NCI-H1092 (cell line): ENCODE measurements at regions not wholly inside any gene's neighbourhood (a gene's known extent, or its start where the extent isn't known, plus 50 kb on each side); places are given as distances from the start of the nearest gene placed in this dataset.
"Not testable (repeated sequence)": the region's sequence is repeated elsewhere in the genome, so short reads cannot be mapped to it uniquely, and the experiment has no call there.

Experiments used
- DNase-seq: peaks from one replicate; lab custom pipeline; 2025; lab: John Stamatoyannopoulos, UW

DNA sequence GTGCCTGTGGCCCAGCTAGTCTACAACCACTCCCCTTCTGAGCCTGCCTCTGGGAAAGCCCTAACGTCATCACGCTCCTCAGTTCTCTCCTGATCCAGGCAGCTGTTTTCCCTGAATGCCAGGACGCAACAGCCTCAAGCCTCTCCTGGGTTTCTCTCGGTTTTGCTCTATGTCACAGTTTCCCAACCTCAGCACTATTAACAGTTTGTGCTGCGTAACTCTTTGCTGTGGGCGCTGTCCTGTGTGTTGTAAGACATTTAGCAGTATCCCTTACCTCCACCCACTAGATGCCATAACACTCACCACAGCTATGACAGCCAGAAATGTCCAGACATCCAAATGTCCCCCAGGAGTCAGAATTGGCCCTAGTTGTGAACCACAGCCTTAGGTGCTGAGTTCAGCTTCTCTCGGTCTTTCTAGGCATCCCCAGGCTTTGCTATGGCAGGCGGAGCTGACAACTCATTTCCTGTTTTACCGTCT lies 226.3 kb upstream of the NPVF start:
- DNase-seq: no peak

DNA sequence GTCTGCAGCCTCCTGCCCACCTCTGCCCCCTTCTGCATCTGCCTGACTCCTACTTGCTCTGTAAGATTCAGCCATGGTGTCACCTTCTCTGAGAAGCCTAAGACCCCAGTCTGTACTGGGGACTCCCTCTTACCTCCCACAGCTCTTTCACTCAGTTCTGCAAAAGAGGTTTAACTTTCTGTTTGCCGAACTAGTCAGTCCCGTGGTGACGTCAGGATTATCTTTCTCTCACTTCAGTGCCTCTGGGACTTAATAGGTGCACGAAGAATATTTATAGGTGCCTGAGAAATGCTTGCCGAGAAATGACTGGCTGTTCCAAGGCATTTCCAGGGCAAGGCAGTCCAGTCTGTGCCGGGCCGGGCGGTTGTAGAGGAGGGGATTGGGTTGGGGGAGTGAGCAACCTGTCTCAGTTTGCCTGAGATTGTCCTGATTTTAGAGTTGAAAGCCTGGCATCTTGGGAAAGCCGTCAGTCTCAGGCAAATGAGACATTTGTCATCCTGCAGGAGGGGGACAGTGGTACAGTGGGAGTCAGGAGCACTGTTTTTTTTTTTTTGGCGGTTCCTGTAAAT lies 227.5 kb upstream of the NPVF start:
- no peak for DNase-seq

DNA sequence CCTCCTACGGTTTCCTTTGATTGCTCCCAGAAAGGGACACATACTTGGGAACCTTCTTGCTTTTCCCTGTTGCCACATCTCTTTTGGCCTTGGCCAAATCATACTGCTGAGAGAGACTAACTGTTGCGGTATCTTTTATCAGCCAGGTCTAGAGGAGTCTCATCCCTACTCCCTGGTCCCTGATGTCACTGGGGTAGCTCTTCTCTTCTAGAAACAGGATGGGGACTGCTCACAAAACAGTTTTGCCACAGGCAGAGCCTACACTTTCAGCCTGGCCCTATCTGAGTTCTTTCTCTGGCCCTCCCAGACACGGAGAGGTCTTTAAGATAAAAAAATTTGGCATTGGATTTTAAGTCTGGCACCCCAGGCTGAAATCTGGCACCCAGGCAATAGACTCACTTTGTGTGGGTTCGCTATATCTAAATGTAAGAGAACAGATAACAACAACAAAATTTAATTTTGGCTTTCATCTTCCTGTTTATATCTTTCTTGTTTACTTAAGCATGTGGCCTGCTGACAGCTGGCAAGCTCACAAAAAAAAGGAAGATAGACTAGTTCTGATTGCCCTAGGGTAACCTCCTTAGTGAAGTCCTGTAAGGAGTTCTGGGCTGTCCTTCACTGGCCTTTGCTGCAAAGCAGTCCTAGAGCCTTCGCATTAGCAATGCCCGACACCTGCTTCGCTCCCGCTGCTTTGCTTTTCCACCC lies 228.3 kb upstream of the NPVF start:
- no peak for DNase-seq

DNA sequence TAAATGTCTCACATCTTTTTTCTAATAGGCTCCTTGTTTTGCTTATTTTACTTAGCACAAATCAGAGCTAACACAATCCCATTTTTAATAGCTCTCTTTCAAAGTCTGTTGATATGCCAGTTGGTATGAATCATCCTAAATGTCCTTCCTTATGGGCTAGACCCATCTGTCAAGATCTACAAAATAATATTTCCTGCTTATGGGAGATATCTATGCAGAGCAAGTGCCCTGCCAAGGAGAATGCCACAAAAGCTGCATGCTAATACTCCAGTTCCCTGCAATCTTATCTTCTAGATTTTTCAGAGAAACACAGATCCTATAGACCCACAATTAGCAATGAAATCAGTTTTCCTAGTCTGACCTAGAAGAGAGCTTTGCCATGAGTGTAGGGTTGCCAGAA lies 230.8 kb upstream of the NPVF start:
- no peak for DNase-seq

DNA sequence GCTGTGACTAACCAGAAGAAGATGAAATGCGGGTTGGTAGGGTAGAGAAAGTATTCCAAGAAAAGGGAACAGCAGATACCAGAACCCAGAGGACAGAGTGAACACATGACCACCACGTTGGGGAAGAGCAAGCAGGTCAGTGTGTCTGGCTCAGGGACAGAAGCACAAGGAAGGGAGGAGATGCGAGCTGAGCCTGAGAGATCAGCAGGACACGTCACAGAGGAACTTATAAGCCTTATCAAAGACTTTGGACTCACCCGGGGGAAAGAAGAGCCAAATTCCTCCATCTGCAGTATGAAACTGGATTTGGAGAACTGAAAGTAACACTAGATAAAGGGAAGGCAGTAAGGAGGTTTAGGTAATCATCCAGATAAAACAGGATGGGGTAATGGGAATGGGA lies 232.1 kb upstream of the NPVF start:
- no peak for DNase-seq

DNA sequence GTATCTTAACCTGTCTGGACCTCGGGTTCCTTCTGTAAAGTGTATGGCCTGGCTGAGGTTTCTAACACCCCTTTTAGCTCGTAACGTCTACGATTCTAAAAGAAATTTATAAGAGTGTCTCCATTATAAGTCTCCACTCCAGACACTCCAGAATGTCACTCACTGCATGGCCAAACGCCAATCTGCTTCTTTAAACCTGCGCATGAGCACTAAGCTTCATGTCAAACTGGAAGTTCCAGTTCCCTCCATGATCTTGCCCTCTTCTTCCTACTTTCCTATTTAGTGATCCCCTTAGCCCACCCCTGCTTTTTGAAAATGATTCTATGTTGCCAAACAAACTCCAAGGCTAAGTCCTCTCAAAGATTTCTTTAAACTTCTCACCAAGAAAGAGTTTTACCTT lies 241.4 kb upstream of the NPVF start:
- no peak for DNase-seq

DNA sequence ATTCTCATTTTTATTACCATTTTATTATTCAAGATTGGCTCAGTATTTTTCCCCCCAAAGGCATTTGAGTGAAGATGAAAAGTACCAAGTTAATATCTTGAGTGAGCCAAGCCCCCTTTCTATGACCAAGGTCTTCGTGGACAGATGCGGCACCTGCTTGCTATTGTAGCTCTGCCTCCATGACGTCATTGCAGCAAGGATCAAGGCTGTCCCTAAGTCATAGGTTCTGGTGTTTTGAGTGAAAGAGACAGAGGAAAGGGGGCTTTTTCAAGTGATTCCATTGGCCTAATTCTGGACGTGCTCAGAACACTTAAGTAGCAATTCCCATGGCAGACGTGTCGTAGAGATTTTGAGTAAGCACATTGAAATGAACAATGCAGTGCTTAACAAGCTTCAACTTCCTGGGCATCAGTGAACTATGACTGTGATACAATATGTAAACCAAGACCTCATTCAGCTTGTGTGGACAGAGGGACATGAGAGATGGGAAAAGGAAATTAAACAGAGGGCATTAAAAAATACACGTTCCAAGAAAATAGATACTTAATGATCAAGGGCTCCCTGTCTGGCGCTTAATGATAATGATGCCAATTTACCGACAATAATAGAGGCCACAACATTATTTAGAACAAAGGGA lies 248.7 kb upstream of the NPVF start:
- no peak for DNase-seq

DNA sequence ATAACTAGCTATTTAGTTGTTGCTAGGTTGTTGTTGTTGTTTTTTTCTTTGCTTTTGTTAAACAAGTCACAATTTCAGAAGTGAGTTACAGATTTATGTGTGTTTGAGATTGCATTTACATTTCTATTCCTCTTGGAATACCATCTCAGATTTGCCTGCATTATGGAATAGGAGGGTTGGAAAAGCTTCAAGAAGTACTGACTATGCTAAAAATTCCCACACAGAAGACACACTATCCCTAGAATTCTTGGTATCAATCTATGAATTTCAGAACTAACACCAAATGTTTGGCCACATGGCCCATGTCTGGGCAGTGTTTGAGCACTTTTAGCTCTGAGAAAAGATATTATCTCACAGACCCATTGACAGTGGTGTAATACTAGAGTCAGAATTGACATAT lies 249.9 kb upstream of the NPVF start:
- not testable (repeated sequence) for DNase-seq

DNA sequence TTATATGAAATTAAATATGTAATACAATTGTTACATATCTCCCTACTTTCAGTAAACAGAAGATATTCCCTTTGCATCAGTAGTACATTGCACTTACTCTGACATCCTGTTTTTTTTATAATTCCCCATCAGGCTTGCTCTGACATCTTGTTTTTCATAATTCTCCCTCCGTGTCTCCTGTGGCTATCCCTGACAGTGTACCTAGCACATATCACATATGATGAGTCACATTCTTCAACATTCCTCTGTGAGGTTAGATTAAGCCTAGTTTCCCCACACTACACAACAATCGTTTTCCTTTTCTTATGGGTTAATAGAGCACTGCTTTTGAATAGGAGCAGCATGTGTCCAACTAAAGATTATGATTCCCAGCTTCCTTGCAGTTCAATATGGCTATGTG lies 250.6 kb upstream of the NPVF start:
- no peak for DNase-seq

DNA sequence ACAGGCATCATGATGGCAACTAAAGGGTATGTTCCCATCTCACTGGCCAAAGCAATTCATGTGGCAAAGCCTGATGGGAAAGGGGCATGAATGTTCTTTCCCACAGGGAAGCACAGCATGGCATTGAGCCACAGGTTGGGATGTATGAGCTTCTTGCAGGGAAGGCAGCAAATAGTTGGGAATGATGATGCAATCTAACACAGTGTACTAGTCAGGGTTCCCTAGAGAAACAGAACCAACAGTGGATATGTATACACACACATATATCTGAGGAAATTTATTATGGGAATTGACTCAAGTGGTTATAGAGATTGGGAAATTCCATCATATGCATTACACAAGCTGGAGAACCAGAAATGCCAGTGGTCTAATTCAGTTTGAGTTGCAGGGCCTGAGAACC lies 253.6 kb upstream of the NPVF start:
- DNase-seq: no peak

DNA sequence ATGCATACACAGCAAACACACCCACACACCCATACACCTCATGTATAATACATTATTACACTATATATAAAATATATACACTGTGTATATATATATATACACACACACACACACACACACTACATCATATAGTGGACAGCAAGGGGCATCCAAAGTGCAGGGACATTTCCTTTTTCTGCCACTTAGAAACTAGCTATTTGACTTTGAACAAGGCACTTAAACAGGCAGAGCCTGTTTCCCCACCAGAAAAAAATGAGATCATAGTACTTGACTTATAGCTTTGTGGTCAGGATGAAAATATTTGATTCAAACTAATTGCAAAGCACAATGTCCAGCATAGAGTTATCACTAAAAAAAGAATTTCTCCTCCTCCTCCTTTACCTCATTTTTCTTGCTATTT lies 254.3 kb upstream of the NPVF start:
- DNase-seq: no peak

DNA sequence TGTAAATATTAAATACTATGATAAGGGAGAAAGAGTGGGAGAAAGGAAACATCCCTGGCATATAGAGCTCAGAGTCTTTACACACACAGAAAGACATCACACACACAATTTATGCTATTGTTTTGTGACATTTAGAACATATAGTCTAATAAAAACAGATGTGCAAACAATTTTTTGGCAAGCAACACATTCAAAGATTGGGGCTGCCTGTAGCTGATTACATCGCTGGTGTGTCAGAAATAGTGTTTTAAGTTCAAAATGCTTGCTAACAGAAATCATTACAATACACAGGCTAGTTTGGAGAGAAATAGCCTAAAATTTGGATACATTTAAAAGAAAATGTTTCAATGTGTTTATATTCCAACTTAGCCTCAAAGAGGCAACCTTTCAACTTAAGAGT lies 256.7 kb upstream of the NPVF start:
- DNase-seq: no peak

DNA sequence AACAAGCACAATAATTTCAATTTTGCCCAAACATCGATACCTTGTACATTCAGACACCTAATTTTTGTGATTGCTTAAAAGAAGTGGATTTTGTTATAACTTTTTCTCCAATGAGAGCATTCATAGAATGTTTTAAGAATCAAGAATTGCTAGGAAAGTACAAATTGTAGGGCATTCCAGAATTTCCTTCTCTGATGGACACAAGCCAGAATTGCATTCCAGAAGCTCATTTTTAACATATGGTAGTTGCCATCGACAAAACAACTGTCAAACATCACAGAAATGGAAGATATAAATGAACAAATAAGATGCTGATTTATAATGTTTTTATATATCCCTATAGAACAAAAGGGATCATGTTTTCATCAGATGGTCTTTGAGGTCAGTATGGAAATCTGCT lies 258.4 kb upstream of the NPVF start:
- DNase-seq: no peak

DNA sequence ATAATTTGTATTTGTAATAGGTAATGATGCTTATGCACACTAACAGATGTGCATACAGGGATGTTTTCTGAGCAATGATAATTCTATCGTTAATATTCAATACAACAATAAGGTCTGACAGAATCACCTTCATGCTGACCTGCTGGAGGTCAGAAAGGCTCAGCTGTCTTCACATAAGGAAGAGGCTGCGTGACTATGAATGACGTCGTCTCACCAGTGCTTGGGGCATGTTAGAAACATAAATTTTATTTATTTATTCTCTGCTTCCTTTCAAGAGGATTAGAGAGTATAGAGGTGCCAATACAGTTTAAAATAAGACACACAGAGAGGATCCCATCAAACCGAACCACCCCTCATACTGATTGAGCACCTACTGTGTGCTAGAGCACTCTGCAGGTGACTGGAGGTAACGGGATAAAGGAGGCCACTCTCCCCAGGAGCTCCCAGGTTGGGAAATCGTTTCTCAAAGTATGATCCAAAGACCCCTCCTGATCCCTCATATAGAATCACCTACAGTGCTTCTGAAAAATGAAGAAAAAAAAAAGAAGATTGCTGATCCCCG lies 265.6 kb upstream of the NPVF start:
- DNase-seq: no peak

DNA sequence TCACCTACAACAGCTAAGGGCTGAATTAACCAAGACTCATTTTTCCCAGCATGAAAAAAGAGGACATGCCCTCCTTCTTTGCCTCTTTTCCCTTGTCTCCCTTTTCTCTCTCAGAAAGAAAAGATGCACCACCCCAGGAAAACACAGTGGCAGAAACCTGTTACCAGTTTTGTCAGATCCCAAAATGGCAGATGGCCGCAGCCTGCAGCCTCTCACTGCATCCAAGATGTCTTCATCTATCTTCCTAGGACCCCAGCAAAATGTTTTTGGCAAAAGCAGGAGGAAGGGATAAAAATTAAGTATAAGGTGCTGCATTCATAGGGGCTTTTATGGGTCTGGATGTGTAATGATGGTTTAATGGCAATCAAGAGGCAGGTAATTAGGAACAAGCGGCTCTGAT lies 266.6 kb upstream of the NPVF start:
- DNase-seq: no peak

DNA sequence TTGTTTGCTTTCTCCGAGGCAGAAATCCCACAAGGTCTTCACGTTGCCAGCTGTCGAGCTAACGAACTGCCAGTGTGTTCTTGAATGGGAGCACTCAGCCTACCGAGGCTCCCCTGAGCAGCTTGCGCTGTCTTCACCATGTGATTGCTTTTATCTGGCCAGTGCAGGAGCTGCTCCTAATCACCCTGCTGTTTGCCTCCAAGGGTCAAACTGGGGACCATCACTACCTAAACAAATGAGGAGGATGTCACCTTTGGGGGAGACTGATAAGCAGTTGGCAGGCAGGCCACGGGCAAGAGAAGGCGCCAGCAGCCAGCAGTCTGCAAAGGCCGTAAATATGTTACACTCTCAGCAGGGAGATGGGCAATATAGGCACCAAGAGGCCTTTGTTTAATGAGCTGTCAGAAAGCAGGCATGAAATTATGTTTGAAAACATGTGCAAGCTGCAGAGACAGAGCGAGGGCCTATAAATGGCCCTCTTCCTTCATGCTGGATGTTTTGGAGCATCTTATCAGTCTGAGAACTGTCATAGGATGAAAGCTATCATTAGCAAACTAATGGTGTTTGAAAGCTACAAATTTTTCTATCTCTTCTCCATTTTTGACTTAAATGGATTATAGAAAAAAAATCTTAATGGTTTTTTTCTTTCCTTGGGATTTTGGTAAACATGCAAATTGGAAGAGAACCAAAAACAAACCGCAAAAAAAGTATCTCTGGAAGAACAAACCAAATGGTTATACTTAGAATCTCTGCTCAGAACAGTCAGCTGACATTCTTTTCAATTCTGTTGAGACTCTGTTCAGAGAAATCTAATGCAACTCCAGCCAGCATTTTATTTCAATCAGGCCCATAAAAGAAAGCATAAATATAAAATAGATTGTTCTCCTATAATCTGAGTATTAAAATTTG lies 267.3 kb upstream of the NPVF start:
- DNase-seq: peak; percentile 97

DNA sequence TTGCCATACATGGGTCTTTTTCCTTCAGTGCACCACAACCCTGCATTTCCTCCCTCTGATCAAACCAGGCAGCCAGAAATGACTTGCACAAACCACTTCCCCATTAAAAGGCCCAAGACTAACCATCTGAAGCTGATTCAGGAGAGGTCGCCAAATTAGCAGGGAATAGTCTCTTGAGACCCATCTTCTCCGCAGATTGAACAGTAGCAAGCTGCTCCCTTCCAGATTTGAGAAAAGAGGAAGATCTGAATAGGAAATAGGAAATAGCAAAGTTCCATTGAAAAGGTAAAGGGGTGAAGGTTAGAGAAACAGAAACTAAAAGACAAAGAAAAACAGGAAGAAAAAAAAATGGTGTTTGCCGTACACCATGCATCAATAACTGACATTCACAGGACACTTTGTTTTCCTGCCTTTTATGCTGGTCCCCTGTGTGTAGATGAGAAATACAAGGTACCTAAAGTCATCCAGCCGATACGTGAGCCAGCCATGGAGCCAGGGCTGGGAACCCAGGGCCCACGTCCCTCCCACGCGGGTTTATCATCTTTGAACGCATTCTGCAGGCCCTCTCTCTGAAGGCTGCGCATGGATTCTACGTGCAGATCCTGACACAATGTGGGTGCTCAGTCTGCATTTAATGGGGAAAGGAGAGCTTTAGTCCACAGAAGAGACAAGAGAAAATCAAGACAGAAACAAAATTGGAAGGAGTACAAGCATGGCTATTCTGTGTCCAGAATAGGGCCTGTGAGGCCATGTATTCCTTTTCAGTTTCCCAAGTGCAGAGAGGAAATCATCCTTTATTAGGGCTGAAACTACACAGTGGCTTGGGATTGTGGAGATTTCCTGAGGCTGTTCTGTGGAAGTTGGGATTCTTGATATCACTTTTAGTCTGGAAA lies 268.4 kb upstream of the NPVF start:
- DNase-seq: peak; percentile 52

DNA sequence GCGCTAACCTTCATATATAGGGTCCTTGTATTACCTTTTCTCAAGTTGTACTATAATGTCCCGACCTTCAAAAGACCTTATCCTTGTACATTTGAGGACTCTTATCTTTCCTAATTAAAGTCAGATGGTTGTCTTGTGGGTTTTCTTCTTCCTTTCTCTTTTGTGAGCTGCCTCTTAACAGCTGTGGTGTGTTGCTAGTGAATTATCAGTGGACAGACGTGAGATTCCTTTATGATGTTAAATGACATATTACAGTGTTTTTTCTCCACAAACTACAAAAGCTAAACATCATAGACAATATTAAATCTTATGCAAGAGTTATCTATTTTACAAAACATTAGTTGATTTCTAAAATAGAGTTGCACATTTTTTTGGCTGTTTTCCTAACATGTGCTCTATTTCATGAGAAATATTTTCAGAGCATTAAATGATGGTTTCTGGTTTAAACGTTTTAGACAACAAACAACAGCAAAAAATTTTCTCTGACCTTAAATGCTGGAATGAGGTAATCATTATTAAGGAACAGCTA lies 272.2 kb upstream of the NPVF start:
- DNase-seq: no peak

DNA sequence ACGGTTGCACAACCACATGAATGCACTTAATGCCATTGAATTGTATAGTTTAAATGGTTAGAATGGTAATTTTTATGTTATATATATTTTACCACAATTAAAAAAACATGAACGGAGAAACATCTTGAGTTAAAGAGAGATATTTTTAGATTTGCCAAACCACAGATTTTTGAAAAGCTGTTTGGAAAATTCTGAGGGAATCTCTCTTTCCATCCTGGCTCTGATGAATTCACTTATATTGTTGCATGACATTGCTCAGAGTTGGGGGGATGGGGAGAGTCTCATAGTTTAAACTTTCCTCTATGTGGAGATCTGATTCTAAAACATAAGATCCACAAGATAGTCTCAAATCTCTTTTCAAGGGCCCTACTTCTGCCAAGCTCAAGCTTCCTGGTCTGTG lies 275.0 kb upstream of the NPVF start:
- no peak for DNase-seq

DNA sequence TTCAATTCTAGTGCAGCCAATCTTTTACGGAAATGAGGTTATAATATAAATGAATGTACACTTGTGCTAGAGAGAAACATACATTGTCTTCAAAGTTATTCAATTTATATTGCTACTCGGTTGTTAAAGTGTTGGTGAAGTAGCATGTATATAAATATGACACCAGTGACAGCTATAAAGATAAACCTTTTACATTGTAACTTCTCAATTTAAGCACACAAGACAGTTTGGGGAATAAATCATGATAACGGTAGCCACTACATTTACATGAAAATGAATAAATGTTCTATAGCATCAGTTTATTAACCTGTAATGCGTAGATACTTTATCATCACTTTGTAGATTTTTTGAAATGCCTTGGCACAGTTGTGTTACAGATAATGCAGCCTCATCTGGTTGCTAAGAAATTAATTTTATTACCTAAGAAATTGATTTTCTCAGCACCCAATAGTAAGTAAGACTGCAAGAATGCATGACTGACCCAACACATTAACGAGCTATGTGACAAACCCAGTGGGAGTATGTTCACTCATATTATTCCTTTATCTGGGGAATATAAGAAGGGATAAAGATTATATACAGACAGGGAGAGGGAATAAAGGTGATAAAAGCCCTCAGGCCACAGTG lies 283.9 kb upstream of the NPVF start:
- no peak for DNase-seq
